Activated CD4-positive, alpha-beta memory T cell treated with anti-CD3 and anti-CD28 coated beads for 36 hours (primary cell): ENCODE measurements at regions not wholly inside any gene's neighbourhood (a gene's known extent, or its start where the extent isn't known, plus 50 kb on each side); places are given as distances from the start of the nearest gene placed in this dataset.

Experiments used
- CTCF ChIA-PET: fragments of 350-600 bp; sonication (Branson Sonifier 250); formaldehyde crosslinking; loops from one replicate; lab custom pipeline; 2021; ENCODE audit warnings: antibody characterized with exemption, inconsistent platforms; lab: Charles Lee
- POLR2A ChIA-PET: fragments of 350-600 bp; sonication (Branson Sonifier 250); formaldehyde crosslinking; loops from one replicate; lab custom pipeline; 2021; ENCODE audit warnings: antibody characterized with exemption; lab: Charles Lee
- DNase-seq: peaks from one replicate; pipeline ENCODE4 v3.0.0-alpha.2; 2020
- H3K27ac Mint-ChIP-seq: one replicate; pipeline ENCODE4 v1.8.0; 2021; ENCODE audit warnings: mixed read lengths
- H3K27me3 Mint-ChIP-seq: one replicate; pipeline ENCODE4 v1.8.0; 2021; ENCODE audit warnings: mixed read lengths
- H3K36me3 Mint-ChIP-seq: one replicate; pipeline ENCODE4 v1.8.0; 2021; ENCODE audit warnings: mixed read lengths
- H3K4me1 Mint-ChIP-seq: one replicate; pipeline ENCODE4 v1.8.0; 2021; ENCODE audit warnings: low read depth, mixed read lengths
- H3K4me3 Mint-ChIP-seq: one replicate; pipeline ENCODE4 v1.8.0; 2021; ENCODE audit warnings: mild to moderate bottlenecking, mixed read lengths
- H3K9me3 Mint-ChIP-seq: one replicate; pipeline ENCODE4 v1.8.0; 2021; ENCODE audit warnings: mixed read lengths
- intact Hi-C: fragments of 100-400 bp; cut with micrococcal nuclease; formaldehyde crosslinking; loops from one replicate; pipeline ENCODE4 v1.15.1; 2023

DNA sequence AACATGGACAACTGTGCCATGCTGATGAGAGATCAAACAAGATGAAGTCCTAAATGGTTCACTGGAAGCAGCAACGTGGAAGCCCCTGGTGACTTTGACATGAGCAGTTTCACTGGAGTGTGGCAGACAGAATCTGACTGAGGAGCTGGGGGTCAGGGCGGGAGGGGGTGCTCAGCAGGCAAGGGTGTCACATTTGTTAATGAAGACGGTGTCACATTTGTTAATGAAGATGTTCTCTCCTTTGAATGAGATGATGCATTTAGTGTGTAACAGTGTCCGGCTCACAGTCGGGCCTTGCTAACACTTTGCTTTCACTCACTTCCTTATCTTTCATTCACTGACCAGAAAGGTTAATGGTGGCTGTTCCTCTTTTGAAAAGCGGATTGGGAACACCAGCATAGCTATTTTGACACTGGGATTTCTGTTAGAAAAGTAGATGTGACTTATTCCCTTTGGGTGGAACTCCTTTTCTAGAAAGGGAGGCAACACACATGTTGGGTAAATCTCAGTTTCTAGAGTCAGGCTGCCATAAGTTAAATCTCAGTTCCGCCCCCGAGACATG is 693.7 kb downstream of the UQCRFS1 start:
- no peaks in the 10 kb centered on the region for H3K4me1 Mint-ChIP-seq
- no peaks in the 10 kb centered on the region for H3K27me3 Mint-ChIP-seq
- intact Hi-C loops, result no loop called here
- H3K27ac Mint-ChIP-seq, result no peak overlapping the region
- DNase-seq, result no peak
- ChIA-PET CTCF (no interaction called here), POLR2A (no interaction called here)
- no peak overlapping the region for H3K4me3 Mint-ChIP-seq
- H3K9me3 Mint-ChIP-seq, result no peaks in the 10 kb centered on the region
- H3K36me3 Mint-ChIP-seq, result no peaks in the 10 kb centered on the region

DNA sequence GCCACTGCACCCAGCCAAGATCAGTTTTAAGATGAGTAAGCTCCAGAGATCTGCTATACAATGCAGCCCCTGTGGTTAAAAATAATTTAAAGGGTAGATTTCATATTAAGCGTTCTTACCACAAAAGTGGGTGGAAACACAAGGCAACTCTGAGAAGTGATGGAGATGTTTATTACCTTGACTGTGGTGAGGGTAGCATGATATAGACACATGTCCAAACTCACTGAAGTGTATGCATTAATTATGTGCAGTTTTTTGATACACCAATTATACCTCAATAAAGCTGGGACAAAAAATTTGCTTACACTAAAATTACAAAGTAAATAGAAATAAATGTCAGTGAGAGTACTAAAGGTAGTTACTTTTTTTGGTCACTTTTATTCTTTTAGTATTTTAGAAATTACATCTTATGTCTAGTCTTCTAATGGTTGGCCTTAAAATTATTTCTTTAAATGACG is 696.5 kb downstream of the UQCRFS1 start:
- intact Hi-C loops, result no loop called here
- no peak for DNase-seq
- H3K4me3 Mint-ChIP-seq, result no peak overlapping the region
- no peaks in the 10 kb centered on the region for H3K4me1 Mint-ChIP-seq
- POLR2A ChIA-PET, result no interaction called here
- CTCF ChIA-PET, result no interaction called here
- H3K27me3 Mint-ChIP-seq, result no peaks in the 10 kb centered on the region
- H3K27ac Mint-ChIP-seq, result no peak overlapping the region
- H3K36me3 Mint-ChIP-seq, result no peaks in the 10 kb centered on the region
- no peaks in the 10 kb centered on the region for H3K9me3 Mint-ChIP-seq

DNA sequence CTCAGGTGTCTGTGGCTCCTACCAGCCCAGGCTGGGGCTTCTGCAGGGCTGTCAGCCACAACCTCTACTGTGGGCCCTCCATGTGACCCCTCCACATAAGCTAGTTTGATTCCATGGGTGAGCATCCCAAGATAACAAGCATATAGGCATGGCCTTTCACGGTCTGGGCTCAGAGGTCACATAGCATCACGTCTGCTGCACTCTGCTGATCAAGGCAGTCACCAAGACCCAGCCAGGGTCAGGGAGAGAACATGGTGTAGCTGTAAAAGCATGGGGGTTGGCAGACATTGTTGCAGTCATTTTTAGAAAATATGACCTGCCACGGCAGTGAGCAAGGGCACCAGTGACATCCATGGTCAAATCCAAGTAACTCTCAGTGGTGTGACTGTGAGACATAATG is 698.8 kb downstream of the UQCRFS1 start:
- H3K4me3 Mint-ChIP-seq, result no peak overlapping the region
- POLR2A ChIA-PET, result no interaction called here
- no peaks in the 10 kb centered on the region for H3K4me1 Mint-ChIP-seq
- CTCF ChIA-PET, result no interaction called here
- intact Hi-C loops, result no loop called here
- DNase-seq, result no peak
- no peak overlapping the region for H3K27ac Mint-ChIP-seq
- H3K36me3 Mint-ChIP-seq, result no peaks in the 10 kb centered on the region
- no peaks in the 10 kb centered on the region for H3K9me3 Mint-ChIP-seq
- H3K27me3 Mint-ChIP-seq, result no peaks in the 10 kb centered on the region

DNA sequence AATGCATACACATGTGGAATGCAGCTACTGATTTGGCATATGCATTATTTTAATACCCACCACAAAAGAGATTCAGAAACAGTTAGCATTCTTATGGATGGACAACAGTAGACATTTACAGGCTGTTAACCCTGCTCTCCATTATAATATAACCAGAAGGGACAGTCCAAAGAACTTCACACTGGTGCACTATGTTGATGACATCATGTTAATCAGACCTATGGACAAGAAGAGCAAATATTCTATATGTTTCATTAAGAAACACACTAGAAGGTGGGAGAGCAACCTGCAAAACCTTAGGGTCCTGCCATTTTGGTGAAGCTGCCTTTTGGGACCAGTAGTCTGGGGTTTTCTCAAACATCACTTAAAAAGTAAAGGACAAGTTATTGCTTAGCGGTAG is 701.3 kb downstream of the UQCRFS1 start:
- DNase-seq, result no peak
- POLR2A ChIA-PET, result no interaction called here
- no peaks in the 10 kb centered on the region for H3K27me3 Mint-ChIP-seq
- intact Hi-C loops, result no loop called here
- CTCF ChIA-PET, result no interaction called here
- no peaks in the 10 kb centered on the region for H3K36me3 Mint-ChIP-seq
- H3K4me3 Mint-ChIP-seq, result no peak overlapping the region
- no peaks in the 10 kb centered on the region for H3K9me3 Mint-ChIP-seq
- H3K4me1 Mint-ChIP-seq, result no peaks in the 10 kb centered on the region
- H3K27ac Mint-ChIP-seq, result no peak overlapping the region

DNA sequence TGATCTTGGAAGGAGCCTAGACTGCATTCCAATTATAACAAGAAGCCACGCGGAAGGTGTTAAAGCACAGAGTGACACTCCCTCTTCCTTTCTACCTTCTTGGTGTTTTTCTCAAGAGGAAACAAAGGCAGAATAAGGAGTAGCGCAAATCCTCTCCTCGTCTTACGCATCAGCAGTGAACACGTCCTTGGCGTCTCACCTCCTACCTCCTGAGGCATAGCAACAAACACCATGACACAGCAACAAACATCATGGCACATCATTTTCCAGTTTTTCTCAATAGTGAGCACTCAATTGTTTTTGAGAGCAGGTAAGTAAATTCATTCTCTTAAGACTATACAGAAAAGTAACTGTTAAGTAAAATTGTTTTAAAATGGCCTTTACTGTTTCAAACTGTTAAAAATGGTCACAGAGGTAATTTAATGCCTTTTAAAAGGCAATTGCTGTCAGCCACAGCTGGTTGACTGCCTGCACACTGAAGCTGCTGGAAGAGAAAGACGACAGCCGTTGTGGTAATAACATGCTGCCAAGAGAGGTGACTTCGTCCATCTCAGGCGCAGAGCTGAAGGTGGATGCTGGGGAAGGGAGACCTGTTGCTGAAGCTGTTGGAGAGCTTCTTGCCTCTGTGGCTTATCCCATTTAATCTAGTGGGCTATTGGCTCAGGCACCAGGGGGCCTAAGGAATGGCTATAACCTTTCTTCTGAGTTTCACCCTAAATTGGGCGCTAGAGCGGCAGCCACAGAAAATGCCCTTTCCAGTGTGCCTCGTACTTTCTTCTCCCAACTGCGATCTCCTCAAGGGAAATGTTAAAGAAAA is 703.7 kb downstream of the UQCRFS1 start:
- DNase-seq, result no peak
- H3K27me3 Mint-ChIP-seq, result no peaks in the 10 kb centered on the region
- ChIA-PET POLR2A (no interaction called here), CTCF (no interaction called here)
- no peak overlapping the region for H3K4me3 Mint-ChIP-seq
- no peaks in the 10 kb centered on the region for H3K4me1 Mint-ChIP-seq
- no peaks in the 10 kb centered on the region for H3K36me3 Mint-ChIP-seq
- intact Hi-C loops, result no loop called here
- no peaks in the 10 kb centered on the region for H3K9me3 Mint-ChIP-seq
- no peak overlapping the region for H3K27ac Mint-ChIP-seq

DNA sequence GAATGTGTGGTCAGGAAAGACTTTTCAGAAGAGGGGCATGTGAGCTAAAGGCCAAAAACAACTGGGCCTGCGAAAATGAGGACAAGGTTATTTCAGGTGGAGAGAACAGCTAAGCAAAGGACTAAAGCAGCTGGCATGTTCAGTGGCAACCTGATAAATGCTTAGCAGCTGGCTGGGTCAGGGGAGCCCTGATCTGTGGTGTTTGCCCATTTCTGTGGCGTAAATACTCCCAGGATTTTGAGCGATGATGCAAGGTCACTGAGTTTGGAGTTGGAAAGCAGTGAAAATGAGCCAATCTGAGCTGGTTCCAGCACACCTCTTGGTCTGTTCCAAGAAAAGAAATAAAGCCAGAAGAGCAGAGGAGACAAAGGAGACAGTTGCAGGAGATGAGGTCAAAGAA is 704.3 kb downstream of the UQCRFS1 start:
- no peaks in the 10 kb centered on the region for H3K4me1 Mint-ChIP-seq
- POLR2A ChIA-PET, result no interaction called here
- CTCF ChIA-PET, result no interaction called here

DNA sequence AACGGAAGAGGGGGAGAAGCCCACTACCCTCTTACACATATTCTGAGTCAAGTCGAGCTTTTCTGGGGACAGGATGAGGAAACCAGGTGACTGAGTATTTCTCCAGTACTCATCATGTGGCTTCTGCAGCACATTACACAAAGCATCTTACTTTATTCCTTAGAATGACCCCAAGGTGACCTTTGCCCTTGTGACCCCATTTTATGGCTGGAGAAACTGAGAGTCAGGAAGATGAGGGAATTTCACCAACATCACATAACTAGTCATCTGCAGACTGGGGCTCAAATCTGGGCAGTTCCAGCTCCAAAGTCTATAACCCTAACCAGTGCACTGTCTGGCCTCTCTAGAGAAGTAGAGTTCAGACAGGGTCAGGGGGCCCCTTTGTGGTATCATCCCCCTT is 707.0 kb downstream of the UQCRFS1 start:
- ChIA-PET CTCF (no interaction called here), POLR2A (no interaction called here)
- no peaks in the 10 kb centered on the region for H3K36me3 Mint-ChIP-seq
- H3K4me1 Mint-ChIP-seq, result no peaks in the 10 kb centered on the region
- H3K4me3 Mint-ChIP-seq, result no peak overlapping the region
- H3K27ac Mint-ChIP-seq, result no peak overlapping the region
- intact Hi-C loops, result no loop called here
- H3K9me3 Mint-ChIP-seq, result no peaks in the 10 kb centered on the region
- DNase-seq, result no peak
- no peaks in the 10 kb centered on the region for H3K27me3 Mint-ChIP-seq

More for the DNA sequence above, 704.3 kb downstream of the UQCRFS1 start:
- H3K36me3 Mint-ChIP-seq, result no peaks in the 10 kb centered on the region
- no peaks in the 10 kb centered on the region for H3K9me3 Mint-ChIP-seq
- no peak overlapping the region for H3K4me3 Mint-ChIP-seq
- DNase-seq, result no peak
- H3K27me3 Mint-ChIP-seq, result no peaks in the 10 kb centered on the region
- H3K27ac Mint-ChIP-seq, result no peak overlapping the region
- intact Hi-C loops, result no loop called here

DNA sequence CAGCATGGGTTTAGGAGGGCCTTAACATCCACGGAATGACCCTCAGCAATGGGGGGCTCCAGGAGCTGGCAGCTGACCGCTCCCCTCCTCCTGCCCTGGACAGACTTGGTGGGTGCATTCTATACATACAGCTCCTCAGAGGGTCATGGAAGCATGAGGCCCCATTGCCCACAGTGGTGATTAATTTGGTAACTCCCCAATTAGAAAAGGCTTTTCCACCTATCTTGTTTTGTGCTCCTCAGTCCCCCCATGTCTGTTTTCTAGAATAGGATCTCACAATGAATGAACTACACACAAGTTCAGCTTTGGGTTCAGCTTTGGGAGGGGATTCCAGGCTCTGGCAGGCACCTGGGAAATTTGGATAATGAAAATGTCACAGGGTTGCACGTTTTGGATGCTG is 707.8 kb downstream of the UQCRFS1 start:
- no peak overlapping the region for H3K27ac Mint-ChIP-seq
- no peaks in the 10 kb centered on the region for H3K36me3 Mint-ChIP-seq
- H3K9me3 Mint-ChIP-seq, result no peaks in the 10 kb centered on the region
- POLR2A ChIA-PET, result no interaction called here
- H3K4me3 Mint-ChIP-seq, result no peak overlapping the region
- no peaks in the 10 kb centered on the region for H3K4me1 Mint-ChIP-seq
- intact Hi-C loops, result no loop called here
- no peak for DNase-seq
- CTCF ChIA-PET, result no interaction called here
- H3K27me3 Mint-ChIP-seq, result no peaks in the 10 kb centered on the region

DNA sequence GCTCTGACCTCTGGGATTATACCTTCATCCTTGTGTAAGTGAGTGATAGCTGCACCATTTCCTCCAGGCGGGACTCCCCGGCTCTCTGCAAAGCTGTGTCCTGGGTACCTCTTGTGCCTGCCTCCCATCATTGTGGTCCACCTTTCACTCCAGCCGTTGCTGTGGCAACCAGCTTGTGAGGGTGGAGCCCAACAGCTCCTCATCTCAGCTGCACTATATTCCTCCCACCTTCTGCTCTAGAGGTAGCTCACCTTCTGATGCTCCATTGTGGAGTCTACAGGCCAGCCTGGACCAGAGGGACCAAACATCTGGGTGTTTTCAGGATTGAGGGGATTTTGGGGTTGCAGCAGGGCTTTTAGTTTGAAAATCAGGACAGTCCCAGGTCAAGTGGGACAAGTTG is 708.2 kb downstream of the UQCRFS1 start:
- intact Hi-C loops, result no loop called here
- Mint-ChIP-seq H3K27ac (no peak overlapping the region), H3K4me3 (no peak overlapping the region)

DNA sequence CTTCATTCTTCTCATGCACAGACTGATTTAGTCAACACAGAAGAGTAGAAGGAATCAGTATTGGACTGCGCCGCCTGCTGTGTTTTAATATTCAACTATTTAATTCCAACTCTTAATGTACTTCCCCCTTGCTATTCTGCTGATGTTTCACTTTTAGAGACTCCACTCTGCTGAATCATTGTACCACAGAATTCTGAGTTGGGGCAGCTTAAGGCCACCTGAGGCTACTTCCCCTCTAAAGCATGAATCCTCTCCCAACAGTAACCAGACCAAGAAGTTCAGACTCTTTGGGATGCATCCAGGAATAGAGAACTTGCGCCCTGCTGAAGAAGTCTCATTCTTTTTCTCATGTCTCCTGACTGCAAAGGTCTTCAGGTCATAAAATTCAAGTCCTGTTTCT is 708.8 kb downstream of the UQCRFS1 start:
- Mint-ChIP-seq H3K27ac (no peak overlapping the region), H3K4me1 (no peaks in the 10 kb centered on the region), H3K4me3 (no peak overlapping the region), H3K9me3 (no peaks in the 10 kb centered on the region), H3K27me3 (no peaks in the 10 kb centered on the region), H3K36me3 (no peaks in the 10 kb centered on the region)
- ChIA-PET CTCF (no interaction called here), POLR2A (no interaction called here)
- no peak for DNase-seq
- intact Hi-C loops, result no loop called here

More for the DNA sequence above, 708.2 kb downstream of the UQCRFS1 start:
- Mint-ChIP-seq H3K9me3 (no peaks in the 10 kb centered on the region), H3K27me3 (no peaks in the 10 kb centered on the region), H3K36me3 (no peaks in the 10 kb centered on the region), H3K4me1 (no peaks in the 10 kb centered on the region)
- POLR2A ChIA-PET, result no interaction called here
- CTCF ChIA-PET, result no interaction called here
- DNase-seq, result no peak

DNA sequence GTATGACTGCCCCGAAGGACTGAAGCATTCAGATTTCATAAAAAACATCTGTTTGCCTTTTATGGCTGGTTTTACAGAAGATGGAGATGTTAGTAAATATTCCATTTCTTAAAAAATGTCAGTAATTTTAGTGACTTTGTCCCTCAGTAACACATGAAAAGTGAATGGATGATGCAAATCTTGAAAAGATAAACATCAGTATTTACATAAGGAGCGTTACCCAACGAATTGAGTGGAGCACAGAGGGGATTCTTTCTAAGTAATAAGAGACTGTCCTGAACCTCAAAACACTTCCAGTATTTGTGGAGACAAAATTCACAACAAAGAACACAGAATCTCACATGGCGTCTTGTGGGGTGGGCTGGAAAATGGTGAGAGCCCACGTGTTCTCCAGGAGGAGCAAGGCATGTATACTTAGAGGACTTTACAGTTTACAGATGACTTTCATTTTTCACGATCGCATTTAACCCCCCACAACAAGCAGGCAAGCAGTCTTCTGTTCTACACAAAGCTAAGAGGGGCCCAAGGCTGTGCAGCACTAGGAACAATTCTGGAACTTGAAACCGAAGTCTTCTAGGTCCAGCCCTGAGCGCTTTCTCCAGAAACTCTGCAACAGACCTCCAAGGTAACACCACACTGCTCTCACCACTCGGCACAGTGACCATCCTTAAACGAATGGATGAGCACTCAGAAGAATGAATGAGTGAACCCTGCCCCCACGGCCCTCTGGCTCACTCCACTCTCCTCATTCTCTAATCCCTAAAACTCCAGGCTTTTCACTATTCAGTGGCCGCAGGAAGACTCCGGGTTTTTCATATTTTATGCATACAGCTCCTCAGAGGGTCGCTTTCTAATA is 709.8 kb downstream of the UQCRFS1 start:
- Mint-ChIP-seq H3K9me3 (no peaks in the 10 kb centered on the region), H3K27ac (no peak overlapping the region), H3K4me3 (no peak overlapping the region), H3K27me3 (no peaks in the 10 kb centered on the region), H3K36me3 (no peaks in the 10 kb centered on the region), H3K4me1 (no peaks in the 10 kb centered on the region)
- ChIA-PET CTCF (no interaction called here), POLR2A (no interaction called here)
- no peak for DNase-seq
- intact Hi-C loops, result no loop called here

DNA sequence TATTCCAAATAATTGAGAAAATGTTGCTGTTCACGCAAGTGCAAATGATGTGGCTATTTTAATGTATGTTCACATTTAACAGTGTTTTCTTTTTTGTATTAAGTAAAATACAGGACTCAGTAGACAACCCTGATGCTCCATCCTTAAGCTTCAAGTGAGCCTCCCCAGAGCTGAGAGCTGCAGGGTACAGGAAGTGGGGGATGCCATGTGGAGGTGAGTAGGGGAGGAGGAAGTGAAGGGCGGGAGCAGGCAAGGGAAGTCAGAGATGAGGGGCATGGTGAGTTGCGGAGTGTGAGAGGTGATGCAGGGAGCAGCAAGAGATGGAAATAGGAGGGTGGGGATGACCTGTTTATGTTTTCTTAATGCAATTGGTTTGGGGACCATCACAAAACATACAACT is 711.0 kb downstream of the UQCRFS1 start:
- DNase-seq, result no peak
- ChIA-PET CTCF (no interaction called here), POLR2A (no interaction called here)
- intact Hi-C loops, result no loop called here
- H3K4me1 Mint-ChIP-seq, result no peaks in the 10 kb centered on the region
- no peak overlapping the region for H3K27ac Mint-ChIP-seq
- peaks cover 4% of the 10 kb centered on the region for H3K9me3 Mint-ChIP-seq
- H3K36me3 Mint-ChIP-seq, result no peaks in the 10 kb centered on the region
- H3K4me3 Mint-ChIP-seq, result no peak overlapping the region
- H3K27me3 Mint-ChIP-seq, result no peaks in the 10 kb centered on the region
